ENCODE measurements at regions not wholly inside any gene's neighbourhood (a gene's known extent, or its start where the extent isn't known, plus 50 kb on each side); places are given as distances from the start of the nearest gene placed in this dataset.
"Not testable (repeated sequence)": the region's sequence is repeated elsewhere in the genome, so short reads cannot be mapped to it uniquely, and the experiment has no call there.

GRCh38 chr19:22519562-22519961, 97.4 kb upstream of the ZNF98 start:
- TF ChIP-seq POLR2A, POLR2AphosphoS5 (IDR thresholded peaks at IDR 0.05): not testable (repeated sequence)
- TF ChIP-seq, protein P1, sequence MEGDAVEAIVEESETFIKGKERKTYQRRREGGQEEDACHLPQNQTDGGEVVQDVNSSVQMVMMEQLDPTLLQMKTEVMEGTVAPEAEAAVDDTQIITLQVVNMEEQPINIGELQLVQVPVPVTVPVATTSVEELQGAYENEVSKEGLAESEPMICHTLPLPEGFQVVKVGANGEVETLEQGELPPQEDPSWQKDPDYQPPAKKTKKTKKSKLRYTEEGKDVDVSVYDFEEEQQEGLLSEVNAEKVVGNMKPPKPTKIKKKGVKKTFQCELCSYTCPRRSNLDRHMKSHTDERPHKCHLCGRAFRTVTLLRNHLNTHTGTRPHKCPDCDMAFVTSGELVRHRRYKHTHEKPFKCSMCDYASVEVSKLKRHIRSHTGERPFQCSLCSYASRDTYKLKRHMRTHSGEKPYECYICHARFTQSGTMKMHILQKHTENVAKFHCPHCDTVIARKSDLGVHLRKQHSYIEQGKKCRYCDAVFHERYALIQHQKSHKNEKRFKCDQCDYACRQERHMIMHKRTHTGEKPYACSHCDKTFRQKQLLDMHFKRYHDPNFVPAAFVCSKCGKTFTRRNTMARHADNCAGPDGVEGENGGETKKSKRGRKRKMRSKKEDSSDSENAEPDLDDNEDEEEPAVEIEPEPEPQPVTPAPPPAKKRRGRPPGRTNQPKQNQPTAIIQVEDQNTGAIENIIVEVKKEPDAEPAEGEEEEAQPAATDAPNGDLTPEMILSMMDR (IDR thresholded peaks at IDR 0.05) = not testable (repeated sequence)
